ENCODE measurements at regions not wholly inside any gene's neighbourhood (a gene's known extent, or its start where the extent isn't known, plus 50 kb on each side); places are given as distances from the start of the nearest gene placed in this dataset.

GRCh38 chr9:6076851-6077250, 61.4 kb upstream of the RANBP6 start:
- no peak overlapping the region for H3K4me3 ChIP-seq (ENCODE audit: low read depth, low read length)
- no peak overlapping the region for H2AFZ ChIP-seq
- no peak overlapping the region for H3K9ac ChIP-seq
- TF ChIP-seq CTCF (IDR thresholded peaks at IDR 0.05), result no peak
- H3K79me2 ChIP-seq, result no peaks in the 10 kb centered on the region
- no peak overlapping the region for H3K27ac ChIP-seq
- no peak overlapping the region for H3K4me2 ChIP-seq (ENCODE audit: low read length)
- H3K9me3 ChIP-seq (ENCODE audit: control insufficient read depth, low read length), result no peaks in the 10 kb centered on the region
- H3K4me1 ChIP-seq, result peaks cover 4% of the 10 kb centered on the region
- no peaks in the 10 kb centered on the region for H3K27me3 ChIP-seq (ENCODE audit: control insufficient read depth, insufficient read depth, low read length)
- H3K36me3 ChIP-seq (ENCODE audit: control insufficient read depth, insufficient read depth, low read length), result no peaks in the 10 kb centered on the region

GRCh38 chr9:6073731-6074130, 58.3 kb upstream of the RANBP6 start:
- Histone ChIP-seq H3K27me3 (ENCODE audit: control insufficient read depth, insufficient read depth, low read length) (no peaks in the 10 kb centered on the region), H3K36me3 (ENCODE audit: control insufficient read depth, insufficient read depth, low read length) (no peaks in the 10 kb centered on the region), H3K9me3 (ENCODE audit: control insufficient read depth, low read length) (no peaks in the 10 kb centered on the region), H2AFZ (no peak overlapping the region), H3K9ac (no peak overlapping the region), H3K27ac (no peak overlapping the region), H3K79me2 (no peaks in the 10 kb centered on the region), H3K4me2 (ENCODE audit: low read length) (no peak overlapping the region), H3K4me3 (ENCODE audit: low read depth, low read length) (no peak overlapping the region), H3K4me1 (no peaks in the 10 kb centered on the region)
- TF ChIP-seq CTCF (IDR thresholded peaks at IDR 0.05), result no peak

GRCh38 chr9:6072865-6073264, 57.4 kb upstream of the RANBP6 start:
- no peak overlapping the region for H3K4me2 ChIP-seq (ENCODE audit: low read length)
- no peak overlapping the region for H3K4me3 ChIP-seq (ENCODE audit: low read depth, low read length)
- H3K27ac ChIP-seq, result no peak overlapping the region
- no peaks in the 10 kb centered on the region for H3K79me2 ChIP-seq
- H3K9ac ChIP-seq, result no peak overlapping the region
- TF ChIP-seq CTCF (IDR thresholded peaks at IDR 0.05), result no peak
- H2AFZ ChIP-seq, result no peak overlapping the region
- no peaks in the 10 kb centered on the region for H3K4me1 ChIP-seq
- H3K9me3 ChIP-seq (ENCODE audit: control insufficient read depth, low read length), result no peaks in the 10 kb centered on the region
- H3K36me3 ChIP-seq (ENCODE audit: control insufficient read depth, insufficient read depth, low read length), result no peaks in the 10 kb centered on the region
- no peaks in the 10 kb centered on the region for H3K27me3 ChIP-seq (ENCODE audit: control insufficient read depth, insufficient read depth, low read length)

- Histone ChIP-seq H3K4me1 (no peaks in the 10 kb centered on the region), H3K4me2 (ENCODE audit: low read length) (no peak overlapping the region), H3K79me2 (no peaks in the 10 kb centered on the region), H2AFZ (no peak overlapping the region), H3K36me3 (ENCODE audit: control insufficient read depth, insufficient read depth, low read length) (no peaks in the 10 kb centered on the region), H3K27me3 (ENCODE audit: control insufficient read depth, insufficient read depth, low read length) (no peaks in the 10 kb centered on the region), H3K27ac (no peak overlapping the region), H3K4me3 (ENCODE audit: low read depth, low read length) (no peak overlapping the region), H3K9ac (no peak overlapping the region), H3K9me3 (ENCODE audit: control insufficient read depth, low read length) (no peaks in the 10 kb centered on the region)
- no peak for TF ChIP-seq CTCF (IDR thresholded peaks at IDR 0.05)
Measured at GRCh38 chr9:6072453-6072852, 57.0 kb upstream of the RANBP6 start.

GRCh38 chr9:6068983-6069382, 53.6 kb upstream of the RANBP6 start:
- Histone ChIP-seq H2AFZ (no peak overlapping the region), H3K4me2 (ENCODE audit: low read length) (no peak overlapping the region), H3K4me1 (no peaks in the 10 kb centered on the region), H3K79me2 (no peaks in the 10 kb centered on the region), H3K27me3 (ENCODE audit: control insufficient read depth, insufficient read depth, low read length) (no peaks in the 10 kb centered on the region), H3K9me3 (ENCODE audit: control insufficient read depth, low read length) (no peaks in the 10 kb centered on the region), H3K4me3 (ENCODE audit: low read depth, low read length) (no peak overlapping the region), H3K36me3 (ENCODE audit: control insufficient read depth, insufficient read depth, low read length) (no peaks in the 10 kb centered on the region), H3K27ac (no peak overlapping the region), H3K9ac (no peak overlapping the region)
- TF ChIP-seq CTCF (IDR thresholded peaks at IDR 0.05), result no peak
